Astrocyte (in vitro differentiated cells and primary cell): ENCODE measurements at regions not wholly inside any gene's neighbourhood (a gene's known extent, or its start where the extent isn't known, plus 50 kb on each side); places are given as distances from the start of the nearest gene placed in this dataset.

ENCODE experiments used
- DNase-seq: peaks from one replicate; pipeline ENCODE4 v3.0.0-alpha.2; 2010; ENCODE audit warnings: low read depth
- FAIRE-seq: peaks from 2 replicates; lab custom pipeline; 2011; peaks lifted over from hg19 to GRCh38; lab: Jason Lieb, UNC
- H2AFZ ChIP-seq: 2 replicates; pipeline ENCODE4 v1.6.0; 2012; ENCODE audit warnings: low read depth, low read length, inconsistent platforms
- H3K27ac ChIP-seq: 2 replicates; pipeline ENCODE4 v1.5.1; 2011; ENCODE audit warnings: low read depth, low read length, inconsistent platforms
- H3K27me3 ChIP-seq: 2 replicates; pipeline ENCODE4 v1.6.0; 2011; ENCODE audit warnings: low read length, inconsistent platforms; ENCODE audit not compliant: insufficient read depth
- H3K36me3 ChIP-seq: 2 replicates; pipeline ENCODE4 v1.5.1; 2011; ENCODE audit warnings: low read length, inconsistent platforms; ENCODE audit not compliant: insufficient read depth
- H3K4me1 ChIP-seq: 2 replicates; pipeline ENCODE4 v1.5.1; 2011; ENCODE audit warnings: low read length, inconsistent platforms; ENCODE audit not compliant: insufficient read depth
- H3K4me2 ChIP-seq: 2 replicates; pipeline ENCODE4 v1.6.0; 2012; ENCODE audit warnings: low read length, inconsistent platforms
- H3K4me3 ChIP-seq: 2 replicates; pipeline ENCODE4 v1.5.1; 2011; ENCODE audit warnings: low read depth, mild to moderate bottlenecking, low read length, inconsistent platforms; ENCODE audit not compliant: insufficient read depth
- H3K79me2 ChIP-seq: 2 replicates; pipeline ENCODE4 v1.6.0; 2012; ENCODE audit warnings: mild to moderate bottlenecking, low read length, inconsistent platforms; ENCODE audit not compliant: insufficient read depth
- H3K9ac ChIP-seq: 2 replicates; pipeline ENCODE4 v1.6.0; 2012; ENCODE audit warnings: mild to moderate bottlenecking, low read length, inconsistent platforms
- H3K9me3 ChIP-seq: 2 replicates; pipeline ENCODE4 v1.5.1; 2012; ENCODE audit warnings: low read depth, mild to moderate bottlenecking, low read length, inconsistent platforms; ENCODE audit not compliant: insufficient read depth
- H4K20me1 ChIP-seq: 2 replicates; pipeline ENCODE4 v1.6.0; 2012; ENCODE audit warnings: low read length, inconsistent platforms; ENCODE audit not compliant: insufficient read depth
- H3K27ac Mint-ChIP-seq: one replicate; pipeline ENCODE4 v1.8.0; 2021; ENCODE audit warnings: mild to moderate bottlenecking, mixed read lengths; ENCODE audit not compliant: unreplicated experiment
- H3K27me3 Mint-ChIP-seq: one replicate; pipeline ENCODE4 v1.8.0; 2021; ENCODE audit warnings: low read depth, mixed read lengths; ENCODE audit not compliant: unreplicated experiment
- H3K36me3 Mint-ChIP-seq: one replicate; pipeline ENCODE4 v1.8.0; 2021; ENCODE audit warnings: low read depth, mixed read lengths; ENCODE audit not compliant: unreplicated experiment
- H3K4me1 Mint-ChIP-seq: one replicate; pipeline ENCODE4 v1.8.0; 2021; ENCODE audit warnings: low read depth, mixed read lengths; ENCODE audit not compliant: unreplicated experiment
- H3K4me3 Mint-ChIP-seq: one replicate; pipeline ENCODE4 v1.8.0; 2021; ENCODE audit warnings: mild to moderate bottlenecking, moderate library complexity, mixed read lengths; ENCODE audit not compliant: unreplicated experiment
- H3K9me3 Mint-ChIP-seq: one replicate; pipeline ENCODE4 v1.8.0; 2021; ENCODE audit warnings: mild to moderate bottlenecking, mixed read lengths; ENCODE audit not compliant: unreplicated experiment
- EZH2 ChIP-seq: IDR thresholded peaks from 2 replicates; pipeline ENCODE4 v1.6.1; 2012; ENCODE audit warnings: mild to moderate bottlenecking, low read length, inconsistent platforms; ENCODE audit not compliant: insufficient read depth
- TF ChIP-seq, protein P1 (sequence below): IDR thresholded peaks from 2 replicates; pipeline ENCODE4 v1.5.1; 2011; ENCODE audit warnings: low read depth, mild to moderate bottlenecking, inconsistent platforms, low read length, moderate library complexity; ENCODE audit not compliant: insufficient read depth

DNA sequence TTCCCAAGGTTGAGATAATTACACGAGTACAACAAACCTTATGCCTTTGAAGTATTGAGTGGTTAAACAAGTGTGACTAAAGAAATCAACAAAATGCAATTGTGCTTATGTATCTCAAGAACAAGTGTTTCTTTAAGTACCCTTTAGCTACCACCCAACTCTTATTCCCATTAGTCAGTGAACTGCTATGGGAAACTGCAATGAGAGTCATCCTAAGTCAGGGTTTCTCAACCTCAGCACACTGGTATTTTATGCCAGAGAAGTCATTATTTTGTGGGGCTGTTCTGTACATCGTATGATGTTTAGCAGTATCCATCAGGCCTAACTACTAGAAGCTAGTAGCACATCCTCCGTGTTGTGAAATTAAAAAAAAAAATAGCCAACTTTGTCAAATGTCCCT lies 549.1 kb upstream of the BOD1L1 start:
- Histone ChIP-seq H3K9me3 (no peaks in the 10 kb centered on the region), H3K4me2 (no peak overlapping the region), H3K4me3 (no peak overlapping the region), H3K9ac (no peak overlapping the region), H4K20me1 (no peaks in the 10 kb centered on the region), H3K36me3 (no peaks in the 10 kb centered on the region), H3K27ac (no peak overlapping the region), H3K79me2 (no peaks in the 10 kb centered on the region), H2AFZ (no peak overlapping the region), H3K4me1 (peaks cover 14% of the 10 kb centered on the region), H3K27me3 (no peaks in the 10 kb centered on the region)
- FAIRE-seq: no peak
- Mint-ChIP-seq H3K27ac (no peak overlapping the region), H3K4me3 (no peak overlapping the region), H3K36me3 (no peaks in the 10 kb centered on the region), H3K9me3 (peaks cover 2% of the 10 kb centered on the region), H3K27me3 (peaks cover 30% of the 10 kb centered on the region), H3K4me1 (peaks cover 18% of the 10 kb centered on the region)
- no peak for DNase-seq
- TF ChIP-seq EZH2: no peak
- TF ChIP-seq, protein P1, sequence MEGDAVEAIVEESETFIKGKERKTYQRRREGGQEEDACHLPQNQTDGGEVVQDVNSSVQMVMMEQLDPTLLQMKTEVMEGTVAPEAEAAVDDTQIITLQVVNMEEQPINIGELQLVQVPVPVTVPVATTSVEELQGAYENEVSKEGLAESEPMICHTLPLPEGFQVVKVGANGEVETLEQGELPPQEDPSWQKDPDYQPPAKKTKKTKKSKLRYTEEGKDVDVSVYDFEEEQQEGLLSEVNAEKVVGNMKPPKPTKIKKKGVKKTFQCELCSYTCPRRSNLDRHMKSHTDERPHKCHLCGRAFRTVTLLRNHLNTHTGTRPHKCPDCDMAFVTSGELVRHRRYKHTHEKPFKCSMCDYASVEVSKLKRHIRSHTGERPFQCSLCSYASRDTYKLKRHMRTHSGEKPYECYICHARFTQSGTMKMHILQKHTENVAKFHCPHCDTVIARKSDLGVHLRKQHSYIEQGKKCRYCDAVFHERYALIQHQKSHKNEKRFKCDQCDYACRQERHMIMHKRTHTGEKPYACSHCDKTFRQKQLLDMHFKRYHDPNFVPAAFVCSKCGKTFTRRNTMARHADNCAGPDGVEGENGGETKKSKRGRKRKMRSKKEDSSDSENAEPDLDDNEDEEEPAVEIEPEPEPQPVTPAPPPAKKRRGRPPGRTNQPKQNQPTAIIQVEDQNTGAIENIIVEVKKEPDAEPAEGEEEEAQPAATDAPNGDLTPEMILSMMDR: no peak

DNA sequence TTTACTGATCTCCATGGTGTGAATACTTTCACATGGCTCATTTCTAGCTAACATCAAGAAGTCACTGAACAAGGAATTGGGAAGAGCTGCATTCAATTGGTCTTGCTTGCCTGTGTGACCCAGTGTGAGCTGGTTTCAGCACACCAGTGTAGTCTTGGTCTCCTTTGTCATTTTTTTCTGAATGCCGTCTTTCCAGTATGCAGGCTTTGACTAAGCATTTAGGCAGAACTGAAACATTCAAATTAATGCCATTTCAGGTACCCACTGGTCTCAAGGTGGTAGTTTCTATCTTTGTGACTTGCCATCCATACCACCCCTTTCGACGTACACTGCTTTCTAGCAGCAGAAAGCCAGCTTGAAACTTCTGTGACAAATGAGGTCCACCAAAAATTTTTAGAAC lies 550.5 kb upstream of the BOD1L1 start:
- Histone ChIP-seq H3K27ac (no peak overlapping the region), H3K79me2 (no peaks in the 10 kb centered on the region), H3K4me3 (no peak overlapping the region), H3K9me3 (no peaks in the 10 kb centered on the region), H3K9ac (no peak overlapping the region), H2AFZ (no peak overlapping the region), H3K4me1 (peaks cover 14% of the 10 kb centered on the region), H3K36me3 (no peaks in the 10 kb centered on the region), H3K27me3 (no peaks in the 10 kb centered on the region), H4K20me1 (no peaks in the 10 kb centered on the region), H3K4me2 (peak overlapping the region; percentile 32)
- no peak for DNase-seq
- peaks cover 2% of the 10 kb centered on the region for H3K9me3 Mint-ChIP-seq
- peaks cover 17% of the 10 kb centered on the region for H3K27me3 Mint-ChIP-seq
- no peak overlapping the region for H3K27ac Mint-ChIP-seq
- no peak for TF ChIP-seq EZH2
- TF ChIP-seq, protein P1: no peak
- H3K36me3 Mint-ChIP-seq: no peaks in the 10 kb centered on the region
- no peak overlapping the region for H3K4me3 Mint-ChIP-seq
- peaks cover 18% of the 10 kb centered on the region for H3K4me1 Mint-ChIP-seq
- peak; percentile 29 for FAIRE-seq

DNA sequence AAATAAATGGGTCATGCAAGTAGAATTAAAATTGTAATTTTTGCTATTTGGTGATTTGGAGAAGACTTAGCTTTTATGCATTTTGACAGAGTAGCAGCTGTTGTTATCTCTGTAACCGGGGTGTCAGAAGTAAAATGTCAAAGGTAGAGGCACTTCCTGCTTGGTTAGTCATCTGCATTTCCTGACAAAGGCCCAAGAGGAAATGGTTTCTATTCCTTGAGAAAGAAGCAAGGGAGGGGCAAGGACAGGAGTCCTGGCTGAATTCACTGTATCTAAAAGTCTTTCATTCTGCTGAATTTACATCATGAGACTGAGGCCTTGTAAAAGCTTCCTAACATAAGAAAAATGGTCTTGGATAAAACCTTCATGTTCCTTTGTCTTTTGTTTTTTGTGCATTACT lies 550.9 kb upstream of the BOD1L1 start:
- Histone ChIP-seq H3K4me2 (peak overlapping the region; percentile 32), H3K36me3 (no peaks in the 10 kb centered on the region), H3K27ac (no peak overlapping the region), H3K9ac (no peak overlapping the region), H3K79me2 (no peaks in the 10 kb centered on the region), H2AFZ (no peak overlapping the region), H3K4me1 (peaks cover 14% of the 10 kb centered on the region), H4K20me1 (no peaks in the 10 kb centered on the region), H3K4me3 (no peak overlapping the region), H3K9me3 (no peaks in the 10 kb centered on the region), H3K27me3 (no peaks in the 10 kb centered on the region)
- peaks cover 18% of the 10 kb centered on the region for H3K4me1 Mint-ChIP-seq
- TF ChIP-seq, protein P1: no peak
- no peak for TF ChIP-seq EZH2
- H3K4me3 Mint-ChIP-seq: no peak overlapping the region
- H3K9me3 Mint-ChIP-seq: peaks cover 2% of the 10 kb centered on the region
- FAIRE-seq (no peak), DNase-seq (peak; percentile 14)
- H3K36me3 Mint-ChIP-seq: no peaks in the 10 kb centered on the region
- H3K27me3 Mint-ChIP-seq: peaks cover 15% of the 10 kb centered on the region
- no peak overlapping the region for H3K27ac Mint-ChIP-seq
